HG02943 (cell line): ENCODE measurements at regions not wholly inside any gene's neighbourhood (a gene's known extent, or its start where the extent isn't known, plus 50 kb on each side); places are given as distances from the start of the nearest gene placed in this dataset.
"Not testable (repeated sequence)": the region's sequence is repeated elsewhere in the genome, so short reads cannot be mapped to it uniquely, and the experiment has no call there.

Experiments
- ATAC-seq: cut with Tn5 transposase; IDR thresholded peaks from one replicate; pipeline ENCODE4 v1.9.1; 2021; ENCODE audit warnings: mild to moderate bottlenecking, low read depth, moderate library complexity; ENCODE audit not compliant: unreplicated experiment

DNA sequence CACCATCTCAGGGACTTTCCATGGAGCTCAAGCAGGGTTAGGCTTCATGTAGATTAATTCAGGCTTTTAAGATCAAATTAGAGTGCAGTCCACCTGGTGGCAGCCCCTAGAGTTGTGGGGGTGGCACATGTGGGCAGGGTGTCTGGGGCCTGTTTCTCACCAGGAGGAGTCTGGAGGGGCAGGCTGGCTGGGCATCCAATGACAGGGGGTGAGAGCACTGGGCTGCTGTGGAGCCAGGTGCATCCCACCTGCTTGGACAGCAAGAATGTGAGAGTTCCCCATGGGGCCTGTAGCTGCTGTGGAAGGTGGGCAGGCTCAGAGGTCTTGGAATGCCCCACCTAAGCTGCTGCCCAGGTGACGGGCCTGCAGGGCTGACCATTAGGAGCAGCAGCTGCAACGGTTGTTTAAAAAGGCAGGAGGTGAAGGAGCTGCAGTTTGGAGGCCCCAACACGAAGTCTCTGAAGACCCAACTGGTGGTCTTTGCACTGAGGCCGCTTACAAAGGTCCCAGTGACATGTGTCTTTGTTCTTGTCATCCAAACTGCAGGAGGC is 686.3 kb upstream of the HS6ST1 start:
- no peak for ATAC-seq

DNA sequence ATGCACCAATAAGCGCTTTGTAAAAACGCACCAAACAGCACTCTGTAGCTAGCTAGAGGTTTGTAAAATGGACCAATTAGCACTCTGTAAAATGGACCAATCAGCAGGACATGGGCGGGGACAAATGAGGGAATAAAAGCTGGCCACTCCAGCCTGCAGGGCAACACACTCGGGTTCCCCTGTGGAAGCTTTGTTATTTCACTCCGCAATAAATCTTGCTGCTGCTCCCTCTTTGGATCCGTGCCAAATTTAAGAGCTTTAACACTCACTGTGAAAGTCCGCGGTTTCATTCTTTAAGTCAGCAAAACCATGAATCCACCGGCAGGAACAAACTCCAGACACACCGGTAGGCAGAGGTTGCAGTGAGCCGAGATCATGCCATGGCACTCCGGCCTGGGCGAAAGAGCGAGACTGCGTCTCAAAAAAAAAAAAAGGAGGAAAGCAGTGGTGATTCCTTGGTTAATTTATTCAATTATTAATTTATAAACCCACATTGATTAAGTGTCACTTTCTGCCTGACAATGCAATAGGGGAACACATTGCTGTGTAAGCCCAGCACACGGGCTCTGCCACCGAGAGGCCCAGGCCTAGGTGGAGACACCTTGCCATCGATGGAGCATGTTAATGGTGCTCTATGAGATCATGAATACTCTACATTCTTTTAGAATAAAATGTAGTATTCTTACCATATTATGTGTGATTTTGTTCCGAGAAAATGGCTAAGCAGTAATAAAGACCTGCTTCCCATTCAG is 687.6 kb upstream of the HS6ST1 start:
- ATAC-seq, result no peak

- ATAC-seq, result no peak
Measured at GRCh38 chr2:129006901-129007300, 688.2 kb upstream of the HS6ST1 start.

DNA sequence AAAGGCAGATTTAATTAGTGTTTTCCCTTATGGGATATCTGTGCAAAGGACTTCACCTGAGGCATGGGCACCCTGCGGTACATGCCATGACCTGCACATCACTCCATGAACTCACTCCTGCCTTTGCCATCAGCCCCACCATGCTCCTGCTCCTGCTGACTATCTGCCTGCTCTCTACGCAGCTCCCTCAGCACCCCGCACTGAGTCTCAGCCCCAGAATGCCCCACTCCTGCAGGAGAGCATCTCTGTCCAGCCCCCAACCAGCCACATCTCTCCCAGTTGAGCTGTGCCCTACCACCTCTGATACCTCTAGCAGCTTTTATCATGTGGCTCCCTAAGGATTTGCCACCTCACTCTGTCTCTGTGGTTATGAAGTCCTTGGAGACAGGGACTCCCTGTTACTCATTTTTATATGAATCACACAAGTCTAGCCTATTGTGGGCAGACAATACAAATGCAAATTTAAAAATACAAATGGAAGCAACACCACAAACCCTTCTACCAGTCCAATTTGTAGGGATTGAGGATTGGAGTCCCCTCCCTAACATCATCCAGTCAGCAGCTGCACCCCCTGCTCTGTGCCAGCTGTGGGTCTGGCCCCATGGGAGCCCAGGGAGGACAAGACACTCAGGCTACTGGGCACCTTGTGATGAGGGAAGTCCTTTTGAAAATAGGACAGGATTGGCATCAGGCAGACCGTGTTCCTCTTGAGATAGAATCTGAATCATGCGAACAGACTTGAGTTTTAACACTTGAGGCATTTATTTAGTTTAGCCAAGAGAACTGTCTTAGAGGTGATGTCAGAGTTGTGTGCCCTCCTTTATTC is 689.6 kb upstream of the HS6ST1 start:
- no peak for ATAC-seq

GRCh38 chr2:129008881-129009554 is 690.4 kb upstream of the HS6ST1 start:
- no peak for ATAC-seq

DNA sequence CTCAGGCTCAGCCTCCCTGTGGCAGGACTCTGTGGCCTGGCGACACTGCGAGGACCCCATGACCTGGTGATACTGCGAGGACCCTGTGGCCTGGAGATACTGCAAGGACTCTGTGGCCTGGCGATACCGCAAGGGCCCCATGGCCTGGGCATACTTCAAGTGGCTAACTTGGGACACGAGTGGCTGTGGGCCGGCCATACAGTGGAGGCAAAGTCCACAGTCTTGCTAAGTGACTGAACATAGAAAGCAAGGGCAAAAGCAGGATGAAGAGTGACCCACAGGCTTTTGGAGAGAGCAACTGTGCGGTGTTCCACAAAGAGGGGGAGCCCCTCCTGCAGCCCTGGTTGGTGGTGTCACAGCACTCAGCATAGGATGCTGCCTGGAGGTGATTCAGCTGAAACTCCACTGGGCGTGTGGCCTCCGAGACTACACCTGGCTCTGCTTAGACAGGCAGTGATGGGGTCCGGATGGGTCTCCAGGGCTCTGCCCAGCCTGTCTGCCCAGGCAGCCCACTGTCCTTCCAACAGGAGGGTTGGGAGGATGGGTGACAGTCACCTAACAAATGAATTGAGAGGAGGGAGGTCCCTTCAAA is 691.0 kb upstream of the HS6ST1 start:
- ATAC-seq, result no peak

DNA sequence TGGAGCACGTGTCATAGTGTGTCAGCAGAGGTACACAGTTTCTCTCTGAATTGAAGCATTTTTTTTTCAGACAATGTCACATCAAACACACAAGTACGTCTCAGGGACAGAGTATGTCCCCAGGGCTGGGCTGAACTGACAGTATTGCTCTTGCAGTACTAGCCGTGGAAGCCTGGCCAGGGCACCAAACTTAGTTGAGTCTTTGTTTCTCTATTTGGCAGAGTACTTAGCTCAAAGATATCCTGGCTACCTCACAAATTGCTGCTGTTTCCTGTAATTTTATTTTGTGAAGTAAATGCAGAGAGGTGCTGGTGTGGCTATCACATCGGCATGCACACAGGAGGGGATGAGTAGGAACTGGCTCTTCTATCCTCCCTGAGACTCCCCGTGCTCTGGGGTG is 691.6 kb upstream of the HS6ST1 start:
- ATAC-seq, result no peak

GRCh38 chr2:129011466-129012061 is 692.9 kb upstream of the HS6ST1 start:
- ATAC-seq, result no peak

- ATAC-seq, result no peak
Measured at GRCh38 chr2:129014432-129014831, 695.8 kb upstream of the HS6ST1 start.

- ATAC-seq, result no peak
Measured at GRCh38 chr2:129015397-129016285, 697.0 kb upstream of the HS6ST1 start.

GRCh38 chr2:129016972-129017371 is 698.3 kb upstream of the HS6ST1 start:
- ATAC-seq, result no peak

- ATAC-seq, result no peak
Measured at GRCh38 chr2:129024796-129025195, 706.1 kb upstream of the HS6ST1 start.

DNA sequence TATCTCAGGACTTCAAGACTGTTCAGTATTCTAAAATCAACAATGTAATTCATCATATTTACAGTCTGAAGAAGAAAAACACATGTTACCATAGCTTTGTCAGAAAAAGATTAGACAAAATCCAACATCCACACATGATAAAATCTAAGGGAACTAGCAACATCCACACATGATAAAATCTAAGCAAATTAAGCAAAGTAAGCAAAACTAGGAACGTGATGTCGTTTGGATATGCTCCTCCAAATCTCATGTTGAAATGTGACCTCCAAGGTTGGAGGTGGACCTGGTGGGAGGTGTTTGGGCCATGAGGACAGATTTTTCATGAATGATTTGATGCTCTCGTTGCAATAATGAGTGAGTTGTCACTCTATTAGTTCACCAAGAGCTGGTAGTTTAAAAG is 717.3 kb upstream of the HS6ST1 start:
- ATAC-seq, result no peak

DNA sequence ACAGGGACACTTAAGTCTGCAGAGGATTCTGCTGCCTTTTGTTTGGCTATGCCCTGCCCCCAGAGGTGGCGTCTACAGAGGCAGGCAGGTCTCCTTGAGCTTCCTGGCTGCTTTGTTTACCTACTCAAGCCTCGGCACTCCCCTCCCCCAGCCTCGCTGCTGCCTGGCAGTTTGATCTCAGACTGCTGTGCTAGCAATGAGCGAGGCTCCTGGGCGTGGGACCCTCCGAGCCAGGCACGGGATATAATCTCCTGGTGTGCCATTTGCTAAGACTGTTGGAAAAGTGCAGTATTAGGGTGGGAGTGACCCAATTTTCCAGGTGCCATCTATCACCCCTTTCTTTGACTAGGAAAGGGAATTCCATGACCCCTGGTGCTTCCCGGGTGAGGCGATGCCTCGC is 725.0 kb upstream of the HS6ST1 start:
- ATAC-seq, result not testable (repeated sequence)

- not testable (repeated sequence) for ATAC-seq
Measured at GRCh38 chr2:129046475-129046874, 727.8 kb upstream of the HS6ST1 start.

- no peak for ATAC-seq
Measured at GRCh38 chr2:129050101-129050500, 731.4 kb upstream of the HS6ST1 start.

- no peak for ATAC-seq
Measured at GRCh38 chr2:129055242-129055641, 736.6 kb upstream of the HS6ST1 start.

DNA sequence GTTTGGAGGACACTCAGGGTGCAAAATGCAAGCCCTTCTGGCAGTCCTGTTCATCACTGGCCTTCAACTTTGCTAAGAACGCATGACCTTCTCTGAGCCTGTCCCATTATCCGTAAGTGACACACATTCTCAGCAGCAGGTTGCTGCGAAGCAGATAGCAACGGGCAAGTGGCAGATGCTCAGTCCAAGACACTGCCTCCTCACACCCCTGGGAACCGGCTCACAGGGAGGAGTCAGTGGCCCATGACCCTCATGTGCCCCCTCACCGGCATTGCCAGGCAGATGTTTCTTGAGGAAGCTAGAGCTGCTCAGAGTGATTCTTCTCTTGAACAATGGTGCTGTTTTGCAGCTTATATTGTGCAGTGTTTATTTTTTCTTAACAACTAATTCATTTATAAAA is 737.2 kb upstream of the HS6ST1 start:
- no peak for ATAC-seq

DNA sequence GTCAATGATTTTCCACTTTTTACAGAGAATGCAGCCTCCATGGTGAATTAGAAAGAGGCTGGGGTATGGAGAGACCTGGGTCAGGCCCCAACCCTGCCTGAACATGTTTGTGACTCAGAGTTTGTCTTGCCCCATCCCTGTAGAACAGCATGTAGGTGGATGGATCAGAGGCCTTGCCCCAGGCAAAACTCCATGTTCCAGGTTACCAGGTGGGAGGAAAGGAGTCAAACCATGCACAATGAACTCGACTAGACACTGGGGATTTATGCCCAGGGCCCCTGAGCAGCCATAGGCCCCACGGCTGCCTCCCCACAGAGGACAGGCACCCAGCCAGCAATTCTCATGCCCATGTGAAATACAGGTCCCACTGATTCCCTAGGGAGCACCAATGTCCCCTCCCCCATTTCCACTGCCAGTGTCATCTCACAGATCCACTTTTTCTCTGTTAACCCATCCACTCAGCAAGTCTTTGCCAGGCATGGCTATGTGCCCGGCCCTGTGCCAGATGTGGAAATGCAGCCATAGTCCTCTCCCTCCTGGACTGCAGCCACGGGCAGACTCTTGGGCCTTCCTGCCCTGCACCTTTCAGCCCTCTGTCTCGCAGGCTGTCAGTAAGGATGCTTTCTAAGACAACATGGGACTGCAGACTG is 737.8 kb upstream of the HS6ST1 start:
- ATAC-seq, result no peak
